HTR-8/SVneo (cell line): ENCODE measurements at regions not wholly inside any gene's neighbourhood (a gene's known extent, or its start where the extent isn't known, plus 50 kb on each side); places are given as distances from the start of the nearest gene placed in this dataset.

Source experiments
- DNase-seq: peaks from one replicate; pipeline ENCODE4 v3.0.0; 2011; ENCODE audit warnings: low spot score, mixed read lengths; ENCODE audit not compliant: insufficient read length
- FAIRE-seq: peaks from 2 replicates; lab custom pipeline; 2011; peaks lifted over from hg19 to GRCh38; lab: Jason Lieb, UNC

DNA sequence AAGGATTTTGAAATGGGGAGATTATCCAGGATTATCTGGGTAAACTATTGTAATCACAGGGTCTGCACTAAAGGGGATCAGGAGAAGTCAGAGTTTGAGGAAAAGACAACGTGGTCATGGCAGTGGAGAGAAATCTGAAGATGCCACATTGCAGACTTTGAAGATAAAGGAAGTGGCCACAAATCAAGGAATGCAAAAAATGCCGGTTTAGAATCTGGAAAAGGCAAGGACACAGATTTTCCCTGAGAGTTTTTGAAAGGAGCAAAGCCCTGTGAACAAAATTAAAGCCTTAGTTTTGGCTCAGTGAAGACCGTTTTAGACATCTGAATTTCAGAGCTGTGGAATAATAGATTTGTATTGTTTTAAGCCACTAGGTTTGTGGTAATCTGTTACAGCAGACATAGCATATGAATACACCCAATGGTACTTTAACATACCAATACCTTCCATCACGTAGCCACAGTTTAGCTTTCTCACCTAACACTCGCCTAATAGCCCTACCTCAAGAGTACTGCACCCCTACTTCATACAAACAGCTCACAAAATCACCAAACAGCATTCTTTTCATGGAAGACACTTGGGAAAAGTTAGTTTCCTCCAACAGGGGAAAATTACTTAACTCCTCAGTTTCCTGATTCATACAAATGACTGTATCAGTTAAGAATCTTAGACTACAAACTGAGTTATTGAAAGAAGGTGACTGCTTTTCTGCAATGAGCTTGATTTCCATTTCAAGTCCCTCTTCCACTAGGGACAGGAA is 446.5 kb downstream of the INHBA start:
- FAIRE-seq (no peak), DNase-seq (no peak)

DNA sequence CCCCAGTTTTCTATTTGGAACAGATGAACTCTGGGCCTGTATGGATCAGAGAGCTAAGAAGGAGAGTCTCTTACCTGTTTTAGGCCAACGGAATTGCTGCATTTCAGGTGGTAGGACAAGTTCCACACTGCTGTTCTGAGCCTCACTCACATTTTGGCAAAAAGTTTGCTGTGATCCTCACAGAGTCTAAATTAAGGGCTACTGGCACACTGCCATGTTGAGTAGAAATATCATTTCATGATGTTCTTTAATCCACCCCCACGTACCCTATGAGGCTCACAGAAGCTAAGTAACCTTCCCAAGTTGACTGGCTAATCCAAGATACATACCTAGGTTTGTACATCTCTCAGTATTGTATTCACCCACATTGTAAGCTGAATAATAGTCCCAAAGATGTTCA is 447.2 kb downstream of the INHBA start:
- DNase-seq (no peak), FAIRE-seq (peak; percentile 20)

DNA sequence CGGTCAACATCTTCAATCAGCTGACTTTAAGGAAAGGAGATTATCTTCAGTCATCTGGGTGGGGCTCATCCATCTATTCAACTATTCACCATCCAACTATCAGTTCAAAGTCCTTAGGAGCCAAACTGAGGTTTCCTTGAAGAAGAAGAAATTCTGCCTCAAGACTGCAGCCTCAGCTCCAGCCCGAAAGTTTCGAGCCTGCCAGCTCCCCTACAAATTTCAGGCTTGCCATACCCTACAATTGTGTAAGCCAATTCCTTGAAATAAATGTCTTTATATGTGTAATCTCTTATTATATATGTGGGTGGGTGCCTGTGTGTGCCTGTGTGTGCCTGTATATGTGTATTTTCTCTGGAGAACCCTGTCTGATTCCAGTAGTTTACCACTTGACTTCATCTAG is 447.8 kb downstream of the INHBA start:
- no peak for FAIRE-seq

GRCh38 chr7:41252957-41253356 is 449.9 kb downstream of the INHBA start:
- FAIRE-seq (no peak), DNase-seq (no peak)

More for the DNA sequence above, 447.8 kb downstream of the INHBA start:
- no peak for DNase-seq

DNA sequence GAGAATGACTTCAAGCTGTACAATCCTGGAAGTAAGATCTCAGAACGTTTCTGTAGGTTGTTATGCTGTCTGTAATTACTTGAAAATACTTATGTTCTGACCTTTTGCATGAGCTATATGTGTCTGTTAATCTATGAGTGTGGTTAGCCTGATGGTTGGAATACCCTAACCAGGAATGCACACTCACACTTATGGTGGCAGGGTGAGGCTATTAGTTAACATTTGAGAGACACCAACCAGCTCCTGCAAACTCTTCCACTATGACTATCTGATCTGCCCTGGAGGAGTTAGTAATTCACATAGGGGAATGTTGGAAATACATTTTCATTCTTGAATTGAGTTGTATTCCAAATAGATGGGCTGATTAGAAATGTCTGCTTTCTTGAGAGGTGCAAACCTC is 450.3 kb downstream of the INHBA start:
- no peak for FAIRE-seq
- no peak for DNase-seq

DNA sequence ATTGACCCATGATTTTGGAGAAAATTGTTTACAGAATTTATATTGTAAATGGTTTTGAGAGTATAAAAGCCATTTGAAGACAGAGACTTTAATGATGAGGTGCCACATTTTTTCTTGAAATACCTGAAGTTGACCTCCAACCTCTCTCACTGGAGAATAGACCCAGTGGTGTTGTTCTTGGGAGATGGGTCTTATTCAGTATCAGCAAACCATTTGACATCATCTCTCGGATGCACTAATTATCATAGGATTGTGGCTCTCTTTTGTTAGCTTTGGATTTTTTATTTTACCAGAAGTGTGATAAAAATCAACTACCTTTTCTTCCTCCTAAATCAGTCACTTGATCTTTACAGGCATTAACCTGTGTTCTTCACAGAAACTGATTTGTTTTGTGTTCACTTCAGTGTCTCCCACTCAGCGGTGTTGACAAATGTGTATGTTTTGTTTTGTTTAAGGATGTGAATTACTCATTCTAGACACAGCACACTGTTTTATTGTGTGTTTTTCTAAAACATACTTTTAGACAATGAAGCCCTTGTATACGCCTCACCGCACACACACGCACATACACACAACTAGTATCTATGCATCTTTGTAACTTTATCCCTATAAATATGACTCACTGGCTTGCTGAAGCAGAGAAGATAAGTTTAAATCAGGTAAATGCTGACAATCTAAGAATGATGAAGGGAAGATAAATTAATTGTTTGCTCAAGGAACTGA is 455.6 kb downstream of the INHBA start:
- FAIRE-seq (peak; percentile 36), DNase-seq (no peak)

- no peak for DNase-seq
- no peak for FAIRE-seq
Observed at GRCh38 chr7:41245916-41246315, 457.0 kb downstream of the INHBA start.

DNA sequence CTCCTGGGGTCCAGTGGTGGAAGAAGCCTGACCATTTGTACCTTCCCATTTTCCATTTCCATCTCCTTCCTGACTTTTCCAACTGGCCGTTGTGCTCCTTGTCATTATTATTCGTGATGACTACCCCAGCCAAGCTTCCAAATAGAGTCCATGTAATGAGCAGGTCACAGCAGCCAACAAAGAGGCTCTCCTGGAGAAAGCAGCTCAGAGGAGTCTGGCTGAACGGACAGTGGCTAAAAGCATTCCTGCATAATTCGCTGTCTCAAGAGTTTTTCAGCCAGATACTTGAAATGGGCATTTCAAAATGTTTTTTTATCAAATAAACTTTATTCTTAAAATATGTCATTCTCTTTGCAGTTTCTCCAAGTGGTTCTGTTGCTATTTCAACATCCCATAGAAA is 458.6 kb downstream of the INHBA start:
- FAIRE-seq (no peak), DNase-seq (no peak)

- FAIRE-seq (no peak), DNase-seq (no peak)
Observed at GRCh38 chr7:41241641-41242040, 461.2 kb downstream of the INHBA start.

- DNase-seq (no peak), FAIRE-seq (no peak)
Observed at GRCh38 chr7:41239596-41239995, 463.3 kb downstream of the INHBA start.

GRCh38 chr7:41238851-41239331 is 464.0 kb downstream of the INHBA start:
- FAIRE-seq (no peak), DNase-seq (no peak)

GRCh38 chr7:41237956-41238355 is 464.9 kb downstream of the INHBA start:
- FAIRE-seq (no peak), DNase-seq (no peak)

DNA sequence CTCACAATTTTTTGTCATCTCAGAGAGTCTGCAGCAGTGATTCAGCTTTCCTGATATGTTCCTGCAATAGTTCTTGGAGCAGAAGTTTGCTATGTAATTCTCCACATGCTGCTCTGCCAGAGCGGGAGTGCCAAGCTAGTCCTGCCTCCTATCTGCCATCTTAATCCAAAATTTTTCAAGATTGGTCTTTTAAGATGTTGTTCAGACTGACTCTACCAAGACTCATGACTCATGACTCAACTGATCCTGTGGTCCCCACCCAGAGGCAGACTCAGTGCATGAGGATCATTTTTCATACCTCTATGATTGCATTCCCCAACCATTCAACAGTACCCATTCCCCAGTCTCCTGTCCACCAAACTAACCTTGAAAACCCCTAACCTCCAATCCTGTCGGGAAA is 470.8 kb downstream of the INHBA start:
- DNase-seq: no peak
- no peak for FAIRE-seq

- FAIRE-seq (peak; percentile 49), DNase-seq (peak; percentile 12)
Observed at GRCh38 chr7:41224063-41224763, 478.7 kb downstream of the INHBA start.

DNA sequence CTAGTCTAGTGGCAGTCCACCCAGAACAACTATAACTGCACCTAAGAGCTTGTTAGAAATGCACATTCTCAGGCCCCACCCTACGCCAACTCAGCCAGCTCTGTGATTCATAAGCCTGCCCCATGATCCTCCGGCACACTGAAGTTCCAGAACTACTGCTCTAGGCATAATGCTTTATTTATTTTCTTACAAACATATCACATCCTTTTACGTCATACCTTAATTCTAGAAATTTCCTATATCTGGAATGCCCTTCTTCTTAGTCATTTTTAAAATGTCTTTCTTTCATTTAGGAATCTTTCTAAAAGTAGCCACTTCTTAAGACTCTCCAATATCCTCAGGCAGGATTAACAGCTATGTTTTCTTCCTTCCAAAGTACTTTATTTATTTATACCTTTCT is 480.1 kb downstream of the INHBA start:
- DNase-seq (no peak), FAIRE-seq (no peak)

GRCh38 chr7:41220266-41220665 is 482.6 kb downstream of the INHBA start:
- FAIRE-seq (no peak), DNase-seq (no peak)

DNA sequence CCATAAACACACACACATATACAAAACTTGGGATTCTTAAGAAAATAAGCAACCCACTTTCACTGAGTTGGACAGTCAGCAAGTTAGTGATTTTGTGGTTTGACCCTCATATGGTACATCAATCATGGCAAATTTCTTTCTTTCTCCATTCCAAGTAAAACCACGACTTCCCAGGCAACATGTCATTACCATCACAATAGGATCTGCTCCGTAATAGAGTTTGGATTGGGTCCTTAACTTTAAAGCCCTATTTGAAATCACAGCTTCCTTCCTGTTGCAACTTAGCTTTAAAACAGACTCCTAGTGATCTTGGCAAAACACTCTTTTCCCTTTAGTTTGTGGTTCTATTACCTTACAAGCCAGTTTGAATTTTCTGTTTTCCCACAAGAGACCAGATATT is 483.6 kb downstream of the INHBA start:
- FAIRE-seq (no peak), DNase-seq (peak; percentile 5)

- no peak for FAIRE-seq
- no peak for DNase-seq
Observed at GRCh38 chr7:41217306-41217705, 485.6 kb downstream of the INHBA start.

DNA sequence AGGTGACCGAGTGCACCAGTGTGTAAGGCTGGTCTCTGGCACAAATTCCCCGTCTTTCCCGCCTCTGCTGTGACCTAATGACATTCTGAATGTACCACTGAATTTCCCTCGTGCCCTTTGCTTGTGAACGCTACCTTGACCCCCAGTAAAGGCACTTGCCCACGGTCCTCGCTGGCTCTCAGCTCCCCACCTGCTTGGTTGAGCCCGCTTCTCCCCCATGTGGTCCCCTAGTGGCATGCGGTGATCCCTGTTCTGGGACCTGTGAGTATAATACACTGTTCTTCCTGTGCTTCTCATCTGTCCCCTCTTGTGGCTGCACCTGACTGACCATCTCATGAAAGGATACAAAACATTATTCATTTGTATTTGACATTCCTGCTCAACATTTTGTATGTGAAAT is 495.7 kb downstream of the INHBA start:
- no peak for FAIRE-seq
- no peak for DNase-seq

- DNase-seq (no peak), FAIRE-seq (no peak)
Observed at GRCh38 chr7:41206267-41206666, 496.6 kb downstream of the INHBA start.

DNA sequence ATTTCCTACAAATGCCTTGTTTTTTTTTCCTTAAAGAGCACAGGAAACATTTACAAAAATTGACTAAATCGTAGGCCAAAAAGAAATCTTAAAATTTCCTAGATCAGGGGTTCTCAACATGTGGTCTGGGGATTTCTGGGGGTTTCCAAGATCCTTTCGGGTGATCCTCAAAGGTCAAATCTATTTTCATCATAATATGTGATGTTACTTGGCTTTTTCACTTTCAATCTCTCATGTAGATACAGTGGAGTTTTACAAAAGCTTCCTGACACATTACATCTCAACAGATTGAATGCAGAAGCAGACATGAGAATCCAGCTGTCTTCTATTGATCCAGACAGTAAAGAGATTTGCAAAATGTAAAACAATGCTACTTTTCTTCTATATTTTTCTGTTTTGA is 497.3 kb downstream of the INHBA start:
- no peak for FAIRE-seq
- DNase-seq: no peak
